ENCODE measurements at regions not wholly inside any gene's neighbourhood (a gene's known extent, or its start where the extent isn't known, plus 50 kb on each side); places are given as distances from the start of the nearest gene placed in this dataset.
"Not testable (repeated sequence)": the region's sequence is repeated elsewhere in the genome, so short reads cannot be mapped to it uniquely, and the experiment has no call there.

DNA sequence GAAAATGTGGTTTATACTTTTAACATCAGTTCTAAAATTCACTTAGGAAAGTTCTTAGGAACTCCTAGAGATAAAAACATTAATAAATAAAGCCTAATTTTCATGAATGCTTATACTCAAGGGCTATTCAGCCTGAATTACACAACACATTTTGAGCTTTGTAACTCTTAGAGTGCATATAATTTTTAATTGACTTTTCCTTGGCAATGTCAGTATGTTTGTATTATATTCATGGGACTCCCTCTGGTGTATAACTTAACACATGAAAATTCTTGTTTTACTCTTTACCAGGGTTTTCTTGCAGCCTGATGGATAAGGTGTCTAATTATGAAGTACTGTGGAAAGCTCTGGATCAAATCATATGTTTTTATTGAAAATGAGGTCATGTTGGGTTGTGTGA is 150.6 kb upstream of the HMGA2 start:
- no peaks in the 10 kb centered on the region for H3K27me3 ChIP-seq (ENCODE audit: control insufficient read depth in 4 of 4, insufficient read depth in 4 of 4, low read length in 3 of 4)
- no peaks in the 10 kb centered on the region for H3K4me1 ChIP-seq (ENCODE audit: control insufficient read depth in 4 of 4, insufficient read depth in 4 of 4, low read length in 3 of 4)
- H3K36me3 ChIP-seq (ENCODE audit: control insufficient read depth in 4 of 4, insufficient read depth in 3 of 4, low read depth in 1 of 4, low read length in 3 of 4) = no peaks in the 10 kb centered on the region
- no peaks in the 10 kb centered on the region for H3K9me3 ChIP-seq (ENCODE audit: control insufficient read depth in 4 of 4, low read length in 3 of 4)
- H3K4me3 ChIP-seq (ENCODE audit: low read depth in 1 of 3, low read length in 3 of 3) = no peak overlapping the region
- TF ChIP-seq SP1 (IDR thresholded peaks at IDR 0.05) = no peak
- TF ChIP-seq RAD21 (IDR thresholded peaks at IDR 0.05) = peak; percentile 4 to 30
- no peak for DNase-seq (ENCODE audit: low spot score)
- H3K9ac ChIP-seq (ENCODE audit: low read depth in 1 of 2, low read length in 2 of 2) = no peak overlapping the region
- no peak overlapping the region for H3K27ac ChIP-seq (ENCODE audit: low read depth in 1 of 2, low read length in 2 of 2)

DNA sequence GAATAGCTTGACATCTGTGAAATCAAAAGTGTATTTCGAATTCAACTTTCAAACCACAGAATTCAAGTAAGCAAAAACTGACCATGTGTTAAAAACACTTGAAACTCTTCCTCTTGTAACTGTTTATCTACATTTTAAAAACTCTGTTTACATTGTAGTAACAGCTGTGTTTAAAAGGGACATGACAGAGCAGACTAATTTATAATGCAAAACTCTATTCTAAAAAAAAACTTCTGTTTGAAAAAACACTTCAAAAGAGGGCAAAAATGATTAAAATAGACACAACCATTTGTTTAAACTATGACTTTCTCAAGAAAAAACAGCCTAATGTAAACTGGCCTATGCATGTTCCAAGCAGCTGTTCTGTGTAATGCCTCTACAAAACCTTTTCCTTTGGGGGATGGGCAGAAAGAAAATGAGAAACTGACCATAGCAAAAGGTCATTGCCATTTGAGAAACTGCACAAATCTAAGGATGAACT is 149.1 kb upstream of the HMGA2 start:
- TF ChIP-seq, protein P1, sequence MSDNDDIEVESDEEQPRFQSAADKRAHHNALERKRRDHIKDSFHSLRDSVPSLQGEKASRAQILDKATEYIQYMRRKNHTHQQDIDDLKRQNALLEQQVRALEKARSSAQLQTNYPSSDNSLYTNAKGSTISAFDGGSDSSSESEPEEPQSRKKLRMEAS (IDR thresholded peaks at IDR 0.05) = no peak
- no peaks in the 10 kb centered on the region for H3K27me3 ChIP-seq (ENCODE audit: control insufficient read depth in 4 of 4, insufficient read depth in 4 of 4, low read length in 3 of 4)
- H3K4me1 ChIP-seq (ENCODE audit: control insufficient read depth in 4 of 4, insufficient read depth in 4 of 4, low read length in 3 of 4) = no peaks in the 10 kb centered on the region
- no peaks in the 10 kb centered on the region for H3K9me3 ChIP-seq (ENCODE audit: control insufficient read depth in 4 of 4, low read length in 3 of 4)
- no peaks in the 10 kb centered on the region for H3K36me3 ChIP-seq (ENCODE audit: control insufficient read depth in 4 of 4, insufficient read depth in 3 of 4, low read depth in 1 of 4, low read length in 3 of 4)
- H3K9ac ChIP-seq (ENCODE audit: low read depth in 1 of 2, low read length in 2 of 2) = no peak overlapping the region
- DNase-seq (ENCODE audit: low spot score) = no peak
- H3K27ac ChIP-seq (ENCODE audit: low read depth in 1 of 2, low read length in 2 of 2) = no peak overlapping the region
- WGBS = 66% methylated on average over 1 of the region's 1 CpG
- no peak overlapping the region for H3K4me3 ChIP-seq (ENCODE audit: low read depth in 1 of 3, low read length in 3 of 3)

DNA sequence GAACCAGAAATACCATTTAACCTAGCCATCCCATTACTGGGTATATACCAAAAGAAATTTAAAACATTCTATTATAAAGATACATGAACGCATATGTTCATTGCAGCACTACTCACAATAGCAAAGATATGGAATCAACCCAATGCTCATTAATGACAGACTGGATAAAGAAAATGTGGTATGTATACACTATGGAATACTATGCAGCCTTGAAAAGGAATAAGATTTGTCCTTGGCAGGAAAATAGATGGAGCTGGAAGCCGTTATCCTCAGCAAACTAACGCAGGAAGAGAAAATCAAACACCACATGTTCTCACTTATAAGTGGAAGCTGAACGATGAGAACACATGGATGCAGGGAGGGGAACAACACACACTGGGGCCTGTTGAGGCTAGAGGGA is 146.1 kb upstream of the HMGA2 start:
- H3K9ac ChIP-seq (ENCODE audit: low read depth in 1 of 2, low read length in 2 of 2); H3K4me3 ChIP-seq (ENCODE audit: low read depth in 1 of 3, low read length in 3 of 3); H3K9me3 ChIP-seq (ENCODE audit: control insufficient read depth in 4 of 4, low read length in 3 of 4); H3K4me1 ChIP-seq (ENCODE audit: control insufficient read depth in 4 of 4, insufficient read depth in 4 of 4, low read length in 3 of 4); DNase-seq (ENCODE audit: low spot score); H3K27me3 ChIP-seq (ENCODE audit: control insufficient read depth in 4 of 4, insufficient read depth in 4 of 4, low read length in 3 of 4); H3K36me3 ChIP-seq (ENCODE audit: control insufficient read depth in 4 of 4, insufficient read depth in 3 of 4, low read depth in 1 of 4, low read length in 3 of 4); H3K27ac ChIP-seq (ENCODE audit: low read depth in 1 of 2, low read length in 2 of 2): not testable (repeated sequence)
- WGBS = 93% methylated on average over 4 of the region's 4 CpGs

DNA sequence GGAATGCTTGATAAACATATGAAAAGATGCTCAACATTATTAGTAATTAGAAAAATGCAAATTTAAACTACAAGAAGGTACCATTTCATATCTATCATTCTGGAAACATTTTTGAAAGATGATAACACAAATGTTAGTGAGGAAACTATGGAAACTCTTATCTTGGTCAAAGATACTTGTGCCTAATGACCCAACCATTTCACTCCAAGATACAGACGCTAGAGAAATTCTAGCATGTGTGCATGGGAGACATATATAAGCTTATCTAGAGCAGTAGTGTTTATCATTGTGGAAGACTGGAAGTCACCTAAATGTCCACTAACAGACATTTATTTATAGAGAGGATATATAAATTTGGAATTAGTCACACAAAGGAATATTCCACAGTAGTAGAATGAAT is 143.1 kb upstream of the HMGA2 start:
- H3K27me3 ChIP-seq (ENCODE audit: control insufficient read depth in 4 of 4, insufficient read depth in 4 of 4, low read length in 3 of 4) = no peaks in the 10 kb centered on the region
- no peak overlapping the region for H3K27ac ChIP-seq (ENCODE audit: low read depth in 1 of 2, low read length in 2 of 2)
- TF ChIP-seq JUND (IDR thresholded peaks at IDR 0.05) (no peak), HNF4G (IDR thresholded peaks at IDR 0.05) (no peak), GABPA (IDR thresholded peaks at IDR 0.05 in 1 of 2, conservative IDR thresholded peaks at IDR 0.05 in 1 of 2) (no peak)
- no peak overlapping the region for H3K9ac ChIP-seq (ENCODE audit: low read depth in 1 of 2, low read length in 2 of 2)
- no peaks in the 10 kb centered on the region for H3K36me3 ChIP-seq (ENCODE audit: control insufficient read depth in 4 of 4, insufficient read depth in 3 of 4, low read depth in 1 of 4, low read length in 3 of 4)
- 68% methylated on average over 1 of the region's 1 CpG for WGBS
- H3K4me1 ChIP-seq (ENCODE audit: control insufficient read depth in 4 of 4, insufficient read depth in 4 of 4, low read length in 3 of 4) = no peaks in the 10 kb centered on the region
- no peaks in the 10 kb centered on the region for H3K9me3 ChIP-seq (ENCODE audit: control insufficient read depth in 4 of 4, low read length in 3 of 4)
- no peak for DNase-seq (ENCODE audit: low spot score)
- H3K4me3 ChIP-seq (ENCODE audit: low read depth in 1 of 3, low read length in 3 of 3) = no peak overlapping the region

DNA sequence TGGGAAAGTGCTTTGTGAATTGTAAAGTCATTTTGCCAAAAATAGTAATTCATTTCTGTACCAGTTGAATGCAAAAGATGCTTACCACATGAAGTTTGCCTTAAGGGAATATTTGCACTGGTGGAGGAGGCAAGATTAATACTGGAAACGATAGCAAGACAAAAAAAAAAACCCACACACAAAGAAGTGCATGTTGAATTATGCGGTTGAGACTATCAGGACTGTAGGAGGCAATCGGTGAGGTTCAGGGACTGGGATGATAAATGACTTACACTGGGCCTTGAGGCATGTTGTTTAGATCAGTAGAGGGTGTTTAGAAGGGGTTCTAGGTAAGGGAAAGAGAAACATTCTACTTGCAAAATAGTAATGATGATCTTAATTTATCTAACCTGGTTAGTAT is 142.2 kb upstream of the HMGA2 start:
- TF ChIP-seq GABPA (IDR thresholded peaks at IDR 0.05 in 1 of 2, conservative IDR thresholded peaks at IDR 0.05 in 1 of 2) (no peak), HNF4A (conservative IDR thresholded peaks at IDR 0.05) (no peak), RXRA (IDR thresholded peaks at IDR 0.05) (no peak)
- Histone ChIP-seq H3K27ac (ENCODE audit: low read depth in 1 of 2, low read length in 2 of 2) (no peak overlapping the region), H3K4me1 (ENCODE audit: control insufficient read depth in 4 of 4, insufficient read depth in 4 of 4, low read length in 3 of 4) (no peaks in the 10 kb centered on the region), H3K36me3 (ENCODE audit: control insufficient read depth in 4 of 4, insufficient read depth in 3 of 4, low read depth in 1 of 4, low read length in 3 of 4) (no peaks in the 10 kb centered on the region), H3K27me3 (ENCODE audit: control insufficient read depth in 4 of 4, insufficient read depth in 4 of 4, low read length in 3 of 4) (no peaks in the 10 kb centered on the region), H3K9me3 (ENCODE audit: control insufficient read depth in 4 of 4, low read length in 3 of 4) (no peaks in the 10 kb centered on the region), H3K4me3 (ENCODE audit: low read depth in 1 of 3, low read length in 3 of 3) (no peak overlapping the region), H3K9ac (ENCODE audit: low read depth in 1 of 2, low read length in 2 of 2) (no peak overlapping the region)
- no peak for DNase-seq (ENCODE audit: low spot score)
- 44% methylated on average over 3 of the region's 3 CpGs for WGBS

Measured in liver (tissue), 7 donors.